BJ (cell line): ENCODE measurements at regions not wholly inside any gene's neighbourhood (a gene's known extent, or its start where the extent isn't known, plus 50 kb on each side); places are given as distances from the start of the nearest gene placed in this dataset.
"Not testable (repeated sequence)": the region's sequence is repeated elsewhere in the genome, so short reads cannot be mapped to it uniquely, and the experiment has no call there.

ENCODE experiments used
- CTCF ChIA-PET: fragments of 350-600 bp; formaldehyde crosslinking; extraction: SDS; loops from one replicate; lab custom pipeline; 2021; ENCODE audit warnings: antibody characterized with exemption, inconsistent platforms; lab: Yijun Ruan, JAX
- POLR2A ChIA-PET: fragments of 300-600 bp; sonication (Branson Sonifier 250); formaldehyde crosslinking; extraction: SDS; loops from one replicate; lab custom pipeline; 2021; ENCODE audit warnings: antibody characterized with exemption; lab: Charles Lee
- DNase-seq: peaks from one replicate; pipeline ENCODE4 v3.0.0-alpha.2; 2011; ENCODE audit warnings: low read depth
- H3K27me3 ChIP-seq: 2 replicates; pipeline ENCODE4 v1.6.0; 2011; ENCODE audit warnings: low read length; ENCODE audit not compliant: control insufficient read depth, insufficient read depth
- H3K36me3 ChIP-seq: 2 replicates; pipeline ENCODE4 v1.5.1; 2011; ENCODE audit warnings: low read length; ENCODE audit not compliant: control insufficient read depth, insufficient read depth
- H3K4me3 ChIP-seq: 2 replicates; pipeline ENCODE4 v1.5.1; 2011; ENCODE audit warnings: low read depth, mild to moderate bottlenecking, control low read depth, low read length
- CTCF ChIP-seq: IDR thresholded peaks from 2 replicates; pipeline ENCODE4 v1.5.1; 2011; ENCODE audit warnings: low read depth, mild to moderate bottlenecking, control low read depth, inconsistent platforms, low read length, moderate library complexity; ENCODE audit not compliant: insufficient read depth

- no peak overlapping the region for H3K4me3 ChIP-seq
- H3K36me3 ChIP-seq, result no peaks in the 10 kb centered on the region
- DNase-seq, result no peak
- CTCF ChIA-PET, result interaction anchor here (0.6 to 1.3 kb wide), 2 partner anchors 18 to 390 kb away, joined by 3 to 5 read pairs; no protein-coding TSS in a partner anchor
- no peak for TF ChIP-seq CTCF
- H3K27me3 ChIP-seq, result no peaks in the 10 kb centered on the region; the same call in 1 of the 2 replicates
- POLR2A ChIA-PET, result no interaction called here
Observed at GRCh38 chr10:125592897-125593296, 90.1 kb downstream of the TEX36 start.

- ChIA-PET CTCF (no interaction called here), POLR2A (no interaction called here)
- Histone ChIP-seq H3K27me3 (no peaks in the 10 kb centered on the region; the same call in 1 of the 2 replicates), H3K36me3 (no peaks in the 10 kb centered on the region), H3K4me3 (no peak overlapping the region)
- DNase-seq, result no peak
- no peak for TF ChIP-seq CTCF
Observed at GRCh38 chr10:125591886-125592285, 91.1 kb downstream of the TEX36 start.

GRCh38 chr10:125588738-125589137 lies 94.2 kb downstream of the TEX36 start:
- DNase-seq, CTCF ChIA-PET, H3K4me3 ChIP-seq: not testable (repeated sequence)

GRCh38 chr10:125584954-125585353 lies 98.0 kb downstream of the TEX36 start:
- no peak for TF ChIP-seq CTCF
- CTCF ChIA-PET, result interaction anchor here (0.9 kb wide), 1 partner anchor 10 kb away, joined by 3 read pairs; no protein-coding TSS in a partner anchor
- POLR2A ChIA-PET, result no interaction called here
- no peak for DNase-seq
- H3K36me3 ChIP-seq, result no peaks in the 10 kb centered on the region
- no peak overlapping the region for H3K4me3 ChIP-seq
- no peaks in the 10 kb centered on the region; the same call in 1 of the 2 replicates for H3K27me3 ChIP-seq

More at GRCh38 chr10:125588738-125589137, 94.2 kb downstream of the TEX36 start:
- H3K36me3 ChIP-seq, H3K27me3 ChIP-seq: not testable (repeated sequence)
- POLR2A ChIA-PET, result interaction anchor here (0.7 kb wide), 1 partner anchor 148 kb away, joined by 3 read pairs; no protein-coding TSS in a partner anchor

GRCh38 chr10:125578658-125579315 lies 104.2 kb downstream of the TEX36 start:
- Histone ChIP-seq H3K36me3 (no peaks in the 10 kb centered on the region), H3K27me3 (no peaks in the 10 kb centered on the region; the same call in 1 of the 2 replicates), H3K4me3 (no peak overlapping the region)
- no peak for TF ChIP-seq CTCF
- ChIA-PET CTCF (no interaction called here), POLR2A (no interaction called here)
- DNase-seq, result no peak

GRCh38 chr10:125575843-125576242 lies 107.1 kb downstream of the TEX36 start:
- DNase-seq, result no peak
- H3K4me3 ChIP-seq, result no peak overlapping the region
- TF ChIP-seq CTCF, result no peak
- POLR2A ChIA-PET, result no interaction called here
- CTCF ChIA-PET, result interaction anchor here (1.0 kb wide), 1 partner anchor 9 kb away, joined by 3 read pairs; no protein-coding TSS in a partner anchor
- H3K27me3 ChIP-seq, result no peaks in the 10 kb centered on the region; the same call in 1 of the 2 replicates
- H3K36me3 ChIP-seq, result no peaks in the 10 kb centered on the region
